ENCODE measurements at regions not wholly inside any gene's neighbourhood (a gene's known extent, or its start where the extent isn't known, plus 50 kb on each side); places are given as distances from the start of the nearest gene placed in this dataset.

- Histone ChIP-seq H3K79me2 (ENCODE audit: insufficient read depth, low read length) (no peaks in the 10 kb centered on the region), H3K4me3 (replicated peaks in 1 of 2; ENCODE audit: low read depth in 1 of 2, low read length in 2 of 2) (no peak overlapping the region), H3K9ac (ENCODE audit: low read length) (no peak overlapping the region), H3K27ac (ENCODE audit: low read depth, low read length) (no peak overlapping the region), H3K27me3 (ENCODE audit: insufficient read depth, low read length) (no peaks in the 10 kb centered on the region), H3K36me3 (ENCODE audit: control insufficient read depth in 1 of 2, insufficient read depth in 2 of 2, low read length in 2 of 2) (no peaks in the 10 kb centered on the region), H3K9me2 (ENCODE audit: insufficient read depth) (no peaks in the 10 kb centered on the region), H2AFZ (ENCODE audit: low read depth, low read length, poor library complexity, severe bottlenecking) (no peak overlapping the region), H4K20me1 (ENCODE audit: insufficient read depth) (no peaks in the 10 kb centered on the region), H3K4me2 (ENCODE audit: low read length) (no peak overlapping the region), H3K4me1 (ENCODE audit: control insufficient read depth in 1 of 2, insufficient read depth in 2 of 2, low read length in 2 of 2) (no peaks in the 10 kb centered on the region), H3K9me3 (ENCODE audit: control insufficient read depth in 1 of 2, insufficient read depth in 1 of 2, low read depth in 1 of 2, low read length in 2 of 2) (peaks cover 5 to 33% of the 10 kb centered on the region in 2 experiments; a peak in 3 of 4 replicates)
- no peak for TF ChIP-seq JUND (IDR thresholded peaks at IDR 0.05)
- intact Hi-C loops (cut with micrococcal nuclease): no loop called here
- no peak for DNase-seq (ENCODE audit: low read depth, low spot score)
- ChIA-PET POLR2A (no interaction called here), RAD21 (ENCODE audit: low non-redundant PET in 1 of 2, low total read pairs in 2 of 2, uncharacterized antibody in 2 of 2, unreplicated experiment in 2 of 2) (no interaction called here), CTCF (no interaction called here)
- BruUV-seq (replicated peaks): no TSS peak
- ATAC-seq: no peak
These were observed 89.8 kb upstream of the TMPRSS15 start for GRCh38 chr21:18493422-18493821.

- Histone ChIP-seq H3K9me2 (ENCODE audit: insufficient read depth) (no peaks in the 10 kb centered on the region), H3K4me3 (replicated peaks in 1 of 2; ENCODE audit: low read depth in 1 of 2, low read length in 2 of 2) (no peak overlapping the region), H3K79me2 (ENCODE audit: insufficient read depth, low read length) (no peaks in the 10 kb centered on the region), H3K27ac (ENCODE audit: low read depth, low read length) (no peak overlapping the region), H3K4me1 (ENCODE audit: control insufficient read depth in 1 of 2, insufficient read depth in 2 of 2, low read length in 2 of 2) (no peaks in the 10 kb centered on the region), H2AFZ (ENCODE audit: low read depth, low read length, poor library complexity, severe bottlenecking) (no peak overlapping the region), H3K9ac (ENCODE audit: low read length) (no peak overlapping the region), H3K9me3 (ENCODE audit: control insufficient read depth in 1 of 2, insufficient read depth in 1 of 2, low read depth in 1 of 2, low read length in 2 of 2) (peaks cover 0 to 20% of the 10 kb centered on the region in 2 experiments; a peak in 3 of 4 replicates), H3K36me3 (ENCODE audit: control insufficient read depth in 1 of 2, insufficient read depth in 2 of 2, low read length in 2 of 2) (no peaks in the 10 kb centered on the region), H4K20me1 (ENCODE audit: insufficient read depth) (no peaks in the 10 kb centered on the region), H3K4me2 (ENCODE audit: low read length) (no peak overlapping the region), H3K27me3 (ENCODE audit: insufficient read depth, low read length) (no peaks in the 10 kb centered on the region)
- ATAC-seq (no peak), DNase-seq (ENCODE audit: low read depth, low spot score) (no peak)
- RAD21 ChIA-PET (ENCODE audit: low non-redundant PET in 1 of 2, low total read pairs in 2 of 2, uncharacterized antibody in 2 of 2, unreplicated experiment in 2 of 2): no interaction called here
- POLR2A ChIA-PET: no interaction called here
- intact Hi-C loops (cut with micrococcal nuclease): no loop called here
- CTCF ChIA-PET: no interaction called here
- BruUV-seq (replicated peaks): no TSS peak
- TF ChIP-seq ZBTB33 (IDR thresholded peaks at IDR 0.05; ENCODE audit: extremely low read depth, insufficient replicate concordance, low read length): no peak
- no peak for TF ChIP-seq POLR2AphosphoS5 (IDR thresholded peaks at IDR 0.05; ENCODE audit: low read depth, low read length)
- TF ChIP-seq TCF7L2 (IDR thresholded peaks at IDR 0.05; ENCODE audit: borderline replicate concordance, extremely low read depth, insufficient read depth, insufficient read length): no peak
- no peak for TF ChIP-seq CEBPB (IDR thresholded peaks at IDR 0.05; ENCODE audit: low read depth)
- TF ChIP-seq FOSL1 (IDR thresholded peaks at IDR 0.05; ENCODE audit: low read depth): no peak
- TF ChIP-seq EGR1 (IDR thresholded peaks at IDR 0.05; ENCODE audit: low read depth): no peak
- no peak for TF ChIP-seq CBX3 (IDR thresholded peaks at IDR 0.05; ENCODE audit: low read depth)
- TF ChIP-seq MAX (IDR thresholded peaks at IDR 0.05): no peak
- TF ChIP-seq REST (IDR thresholded peaks at IDR 0.05; ENCODE audit: low read depth): no peak
- no peak for TF ChIP-seq ELF1 (IDR thresholded peaks at IDR 0.05; ENCODE audit: borderline replicate concordance, low read depth)
- no peak for TF ChIP-seq ATF3 (IDR thresholded peaks at IDR 0.05)
- no peak for TF ChIP-seq CTCF (IDR thresholded peaks at IDR 0.05 in 2 of 3, conservative IDR thresholded peaks at IDR 0.05 in 1 of 3; ENCODE audit: borderline replicate concordance in 1 of 3, insufficient read depth in 1 of 3, low read depth in 2 of 3, low read length in 2 of 3)
These were observed 91.9 kb upstream of the TMPRSS15 start for GRCh38 chr21:18495523-18495922.

Measured in HCT116 (cell line).